ENCODE measurements at regions not wholly inside any gene's neighbourhood (a gene's known extent, or its start where the extent isn't known, plus 50 kb on each side); places are given as distances from the start of the nearest gene placed in this dataset.

- Histone ChIP-seq H3K56ac (ENCODE audit: extremely low read depth, insufficient read depth, low read length) (no peak overlapping the region), H4K5ac (ENCODE audit: low read depth, low read length) (no peak overlapping the region), H3K4ac (ENCODE audit: low read depth, low read length) (no peak overlapping the region), H3K4me1 (ENCODE audit: control insufficient read depth, insufficient read depth, low read length) (no peaks in the 10 kb centered on the region), H2BK20ac (ENCODE audit: low read depth, low read length) (no peak overlapping the region), H3K4me2 (ENCODE audit: low read depth, low read length) (no peak overlapping the region), H2AFZ (replicated peaks; ENCODE audit: low read length, poor library complexity) (no peak overlapping the region), H2BK120ac (ENCODE audit: low read depth, low read length) (no peak overlapping the region), H3K27me3 (ENCODE audit: control insufficient read depth, insufficient read depth, low read length) (no peaks in the 10 kb centered on the region), H2BK5ac (ENCODE audit: low read depth, low read length, poor library complexity, severe bottlenecking) (no peak overlapping the region), H4K20me1 (ENCODE audit: insufficient read depth, low read length) (no peaks in the 10 kb centered on the region), H3K4me3 (ENCODE audit: insufficient read depth, low read depth, low read length) (no peak overlapping the region), H3K36me3 (ENCODE audit: control insufficient read depth, insufficient read depth, low read length) (no peaks in the 10 kb centered on the region), H4K8ac (ENCODE audit: low read depth in 2 of 2, low read length in 2 of 2) (no peak overlapping the region), H3K18ac (ENCODE audit: low read depth, low read length) (no peak overlapping the region), H3K9me1 (ENCODE audit: insufficient read depth, low read length) (no peaks in the 10 kb centered on the region), H2AK5ac (ENCODE audit: low read depth, low read length) (no peak overlapping the region), H3K27ac (ENCODE audit: insufficient read depth, low read length) (no peak overlapping the region), H3K9ac (ENCODE audit: low read depth, low read length) (no peak overlapping the region), H4K91ac (ENCODE audit: insufficient read depth, low read depth, low read length) (no peak overlapping the region), H3K23ac (ENCODE audit: low read depth, low read length) (no peak overlapping the region), H3K9me3 (ENCODE audit: control insufficient read depth, insufficient read depth, low read length) (peaks cover 7% of the 10 kb centered on the region; the same call in 1 of the 2 replicates), H3K79me1 (ENCODE audit: low read depth in 1 of 2, low read length in 2 of 2) (no peaks in the 10 kb centered on the region), H3K14ac (replicated peaks; ENCODE audit: low read depth, low read length) (no peak overlapping the region), H2BK15ac (ENCODE audit: low read depth, low read length) (no peak overlapping the region), H2AK9ac (replicated peaks; ENCODE audit: low read depth, low read length, poor library complexity) (no peak overlapping the region)
- dilution Hi-C loops (cut with HindIII; ENCODE audit: low sequenced_read_pairs, unreplicated experiment) (no loop called here), intact Hi-C loops (cut with micrococcal nuclease) (no loop called here), in situ Hi-C loops (cut with MboI; ENCODE audit: low sequenced_read_pairs) (no loop called here)
- CTCF ChIA-PET, result no interaction called here
- no peak for DNase-seq
- no TSS peak for BruUV-seq (replicated peaks)
- 80% methylated on average over 1 of the region's 9 CpGs; no CpG with 5 or more reads in 1 of the 2 experiments for WGBS, 2 experiments (ENCODE audit: extremely low coverage in 2 of 2, insufficient read length in 1 of 2)
- TF ChIP-seq NFE2L2 (IDR thresholded peaks at IDR 0.05; ENCODE audit: low read depth, low read length) (no peak), MAFK (IDR thresholded peaks at IDR 0.05; ENCODE audit: low read depth, low read length) (no peak), CHD1 (IDR thresholded peaks at IDR 0.05; ENCODE audit: low read depth, low read length) (no peak), BHLHE40 (IDR thresholded peaks at IDR 0.05; ENCODE audit: low read depth, low read length) (no peak), USF2 (IDR thresholded peaks at IDR 0.05; ENCODE audit: low read depth, low read length) (no peak), CEBPB (IDR thresholded peaks at IDR 0.05; ENCODE audit: low read depth, low read length) (no peak), POLR2A (IDR thresholded peaks at IDR 0.05; ENCODE audit: low read depth, low read length) (no peak), MAZ (IDR thresholded peaks at IDR 0.05; ENCODE audit: borderline replicate concordance, low read depth, low read length) (no peak)
- ATAC-seq (ENCODE audit: low read depth), result no peak
- POLR2A ChIA-PET (ENCODE audit: unreplicated experiment), result no interaction called here
These were observed 110.8 kb upstream of the ATP8A1 start for GRCh38 chr4:42767669-42768068.

Data from IMR-90 (cell line).